ENCODE measurements at regions not wholly inside any gene's neighbourhood (a gene's known extent, or its start where the extent isn't known, plus 50 kb on each side); places are given as distances from the start of the nearest gene placed in this dataset.
"Not testable (repeated sequence)": the region's sequence is repeated elsewhere in the genome, so short reads cannot be mapped to it uniquely, and the experiment has no call there.

DNA sequence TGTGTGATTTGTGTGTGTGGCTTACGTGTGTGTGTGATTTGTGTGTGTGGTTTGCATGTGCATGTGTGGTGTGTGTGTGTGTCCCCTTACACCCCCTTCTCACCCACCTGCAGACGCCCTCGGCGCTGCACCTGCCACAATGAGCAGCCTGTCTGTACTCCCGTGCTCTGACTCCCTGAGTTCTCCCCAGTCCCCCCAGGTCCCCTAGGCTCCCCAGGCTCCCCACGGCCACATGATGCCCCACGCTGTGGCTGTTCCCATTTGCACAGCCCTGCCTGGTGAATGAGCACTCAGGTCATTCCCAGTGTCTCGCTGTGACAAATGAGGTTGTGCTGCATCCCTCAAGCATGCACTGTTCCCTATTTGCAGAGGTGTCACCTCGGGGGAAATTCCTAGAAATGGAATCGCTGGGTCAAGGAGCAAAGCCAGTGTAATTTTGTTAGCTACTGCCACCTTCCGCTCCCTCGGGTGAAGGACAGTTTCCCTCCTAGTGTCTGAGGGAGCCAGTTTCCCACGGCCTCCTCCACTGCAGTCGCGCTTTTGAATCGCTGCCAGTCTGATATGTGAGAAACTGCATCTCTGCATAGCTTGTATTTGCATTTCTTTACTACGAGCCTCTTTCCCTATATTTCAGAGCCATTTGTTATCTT lies 180.4 kb upstream of the FOXD4L5 start:
- 57% methylated on average over 17 of the region's 17 CpGs for WGBS (ENCODE audit: insufficient coverage, insufficient replicate concordance, low lambda C conversion rate, missing lambda C conversion rate)
- H4K20me1 ChIP-seq (ENCODE audit: control insufficient read depth, insufficient read depth); ATAC-seq; H3K36me3 ChIP-seq (ENCODE audit: control insufficient read depth in 2 of 2, insufficient read depth in 2 of 2, low read length in 1 of 2); DNase-seq (ENCODE audit: low read depth, low spot score); H3K79me2 ChIP-seq (ENCODE audit: control insufficient read depth, insufficient read depth, low read length); H3K9ac ChIP-seq (ENCODE audit: control insufficient read depth, insufficient read depth, low read length); H3K4me3 ChIP-seq; POLR2A ChIA-PET; H3K27me3 ChIP-seq (replicated peaks in 1 of 2; ENCODE audit: control insufficient read depth in 2 of 2, insufficient read depth in 2 of 2, low read length in 1 of 2); H3K27ac ChIP-seq (ENCODE audit: control insufficient read depth, insufficient read depth); H3K9me3 ChIP-seq (replicated peaks; ENCODE audit: control insufficient read depth, insufficient read depth, low read length); H3K4me1 ChIP-seq (ENCODE audit: control insufficient read depth, insufficient read depth, low read length); in situ Hi-C loops (cut with MboI); CTCF ChIA-PET; H2AFZ ChIP-seq (ENCODE audit: control insufficient read depth, low read depth, low read length); SMC1A ChIA-PET (ENCODE audit: uncharacterized antibody, unreplicated experiment); intact Hi-C loops (cut with micrococcal nuclease; ENCODE audit: unreplicated experiment); H3K4me2 ChIP-seq (ENCODE audit: control insufficient read depth, insufficient read depth); FAIRE-seq; RAD21 ChIA-PET (ENCODE audit: unreplicated experiment); BruUV-seq (replicated peaks): not testable (repeated sequence)

DNA sequence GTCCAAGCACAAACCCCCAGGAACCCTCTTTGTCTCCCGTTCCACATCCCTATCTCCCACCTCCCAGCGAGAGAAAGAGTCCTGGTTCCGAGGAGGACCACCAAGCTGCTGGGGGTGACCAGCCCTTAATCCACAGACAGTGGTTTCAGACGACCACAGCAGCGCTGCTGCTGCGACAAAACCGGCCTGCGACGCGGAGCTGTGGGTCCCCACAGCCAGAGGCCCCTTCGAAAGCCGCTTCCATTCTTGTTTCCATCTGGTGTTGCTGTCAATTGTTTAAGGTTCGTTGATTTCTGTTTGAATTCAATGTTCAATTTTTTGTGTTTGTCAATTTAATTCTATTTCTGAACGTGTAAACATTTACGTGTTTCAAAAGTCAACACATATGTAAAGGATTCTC lies 177.5 kb upstream of the FOXD4L5 start:
- H3K4me1 ChIP-seq (ENCODE audit: control insufficient read depth, insufficient read depth, low read length); POLR2A ChIA-PET; H3K79me2 ChIP-seq (ENCODE audit: control insufficient read depth, insufficient read depth, low read length); H3K27me3 ChIP-seq (replicated peaks in 1 of 2; ENCODE audit: control insufficient read depth in 2 of 2, insufficient read depth in 2 of 2, low read length in 1 of 2); intact Hi-C loops (cut with micrococcal nuclease; ENCODE audit: unreplicated experiment); DNase-seq (ENCODE audit: low read depth, low spot score); H4K20me1 ChIP-seq (ENCODE audit: control insufficient read depth, insufficient read depth); H2AFZ ChIP-seq (ENCODE audit: control insufficient read depth, low read depth, low read length); CTCF ChIA-PET; FAIRE-seq; ATAC-seq; in situ Hi-C loops (cut with MboI); H3K4me3 ChIP-seq; H3K27ac ChIP-seq (ENCODE audit: control insufficient read depth, insufficient read depth); H3K9ac ChIP-seq (ENCODE audit: control insufficient read depth, insufficient read depth, low read length); RAD21 ChIA-PET (ENCODE audit: unreplicated experiment); H3K9me3 ChIP-seq (replicated peaks; ENCODE audit: control insufficient read depth, insufficient read depth, low read length); H3K36me3 ChIP-seq (ENCODE audit: control insufficient read depth in 2 of 2, insufficient read depth in 2 of 2, low read length in 1 of 2); BruUV-seq (replicated peaks); H3K4me2 ChIP-seq (ENCODE audit: control insufficient read depth, insufficient read depth); SMC1A ChIA-PET (ENCODE audit: uncharacterized antibody, unreplicated experiment): not testable (repeated sequence)
- 78% methylated on average over 12 of the region's 15 CpGs for WGBS (ENCODE audit: insufficient coverage, insufficient replicate concordance, low lambda C conversion rate, missing lambda C conversion rate)

Data from GM12878 (cell line).